ENCODE measurements at regions not wholly inside any gene's neighbourhood (a gene's known extent, or its start where the extent isn't known, plus 50 kb on each side); places are given as distances from the start of the nearest gene placed in this dataset.

GRCh38 chr1:162956922-162957321 lies 95.9 kb upstream of the CCDC190 start:
- intact Hi-C loops (cut with DNase I), result no loop called here
- Histone ChIP-seq H3K36me3 (no peaks in the 10 kb centered on the region), H3K27me3 (replicated peaks; ENCODE audit: insufficient read depth) (no peaks in the 10 kb centered on the region), H3K4me1 (replicated peaks) (no peaks in the 10 kb centered on the region), H3K4me3 (no peak overlapping the region), H3K27ac (no peak overlapping the region), H3K9me3 (no peaks in the 10 kb centered on the region)
- 52% methylated on average over 2 of the region's 2 CpGs for whole genome bisulfite sequencing
- DNase-seq (ENCODE audit: low spot score), result no peak
- TF ChIP-seq, protein P1, sequence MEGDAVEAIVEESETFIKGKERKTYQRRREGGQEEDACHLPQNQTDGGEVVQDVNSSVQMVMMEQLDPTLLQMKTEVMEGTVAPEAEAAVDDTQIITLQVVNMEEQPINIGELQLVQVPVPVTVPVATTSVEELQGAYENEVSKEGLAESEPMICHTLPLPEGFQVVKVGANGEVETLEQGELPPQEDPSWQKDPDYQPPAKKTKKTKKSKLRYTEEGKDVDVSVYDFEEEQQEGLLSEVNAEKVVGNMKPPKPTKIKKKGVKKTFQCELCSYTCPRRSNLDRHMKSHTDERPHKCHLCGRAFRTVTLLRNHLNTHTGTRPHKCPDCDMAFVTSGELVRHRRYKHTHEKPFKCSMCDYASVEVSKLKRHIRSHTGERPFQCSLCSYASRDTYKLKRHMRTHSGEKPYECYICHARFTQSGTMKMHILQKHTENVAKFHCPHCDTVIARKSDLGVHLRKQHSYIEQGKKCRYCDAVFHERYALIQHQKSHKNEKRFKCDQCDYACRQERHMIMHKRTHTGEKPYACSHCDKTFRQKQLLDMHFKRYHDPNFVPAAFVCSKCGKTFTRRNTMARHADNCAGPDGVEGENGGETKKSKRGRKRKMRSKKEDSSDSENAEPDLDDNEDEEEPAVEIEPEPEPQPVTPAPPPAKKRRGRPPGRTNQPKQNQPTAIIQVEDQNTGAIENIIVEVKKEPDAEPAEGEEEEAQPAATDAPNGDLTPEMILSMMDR (IDR thresholded peaks at IDR 0.05), result no peak
- TF ChIP-seq POLR2AphosphoS5 (IDR thresholded peaks at IDR 0.05) (no peak), POLR2A (IDR thresholded peaks at IDR 0.05) (no peak)

- no peak for DNase-seq (ENCODE audit: low spot score)
- no peak overlapping the region for H3K4me3 ChIP-seq
Observed at GRCh38 chr1:162954824-162955223, 93.8 kb upstream of the CCDC190 start.

DNA sequence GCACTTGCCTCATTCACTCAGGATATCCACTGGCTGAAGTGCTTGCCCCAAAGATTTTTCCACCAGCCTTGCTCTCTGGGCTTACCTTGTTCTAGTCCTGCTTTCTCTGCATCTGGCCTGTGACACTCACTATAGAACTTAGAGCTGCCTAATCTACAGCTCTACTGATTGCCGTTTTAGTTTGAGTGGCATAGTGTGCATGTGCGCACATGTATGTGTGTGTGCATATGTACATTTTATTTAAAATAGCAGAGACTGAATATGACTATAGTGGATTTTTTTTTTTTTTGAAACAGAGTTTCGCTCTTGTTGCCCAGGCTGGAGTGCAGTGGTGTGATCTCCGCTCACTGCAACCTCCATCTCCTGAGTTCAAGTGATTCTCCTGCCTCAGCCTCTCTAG lies 92.0 kb upstream of the CCDC190 start:
- WGBS, result 94% methylated on average over 4 of the region's 4 CpGs
- Histone ChIP-seq H3K36me3 (no peaks in the 10 kb centered on the region), H3K27ac (no peak overlapping the region), H3K9me3 (no peaks in the 10 kb centered on the region), H3K4me1 (replicated peaks) (no peaks in the 10 kb centered on the region), H3K4me3 (no peak overlapping the region), H3K27me3 (replicated peaks; ENCODE audit: insufficient read depth) (no peaks in the 10 kb centered on the region)
- no peak for DNase-seq (ENCODE audit: low spot score)
- intact Hi-C loops (cut with DNase I), result no loop called here
- TF ChIP-seq POLR2AphosphoS5 (IDR thresholded peaks at IDR 0.05), result no peak
- TF ChIP-seq POLR2A (IDR thresholded peaks at IDR 0.05), result no peak

More at GRCh38 chr1:162954824-162955223, 93.8 kb upstream of the CCDC190 start:
- H3K36me3 ChIP-seq, result no peaks in the 10 kb centered on the region
- no peaks in the 10 kb centered on the region for H3K9me3 ChIP-seq
- H3K27me3 ChIP-seq (replicated peaks; ENCODE audit: insufficient read depth), result no peaks in the 10 kb centered on the region
- no peak for TF ChIP-seq POLR2AphosphoS5 (IDR thresholded peaks at IDR 0.05)
- TF ChIP-seq POLR2A (IDR thresholded peaks at IDR 0.05), result no peak
- TF ChIP-seq, protein P1 (IDR thresholded peaks at IDR 0.05), result no peak
- intact Hi-C loops (cut with DNase I), result no loop called here
- H3K27ac ChIP-seq, result no peak overlapping the region
- no peaks in the 10 kb centered on the region for H3K4me1 ChIP-seq (replicated peaks)
- 94% methylated on average over 4 of the region's 4 CpGs for WGBS

DNA sequence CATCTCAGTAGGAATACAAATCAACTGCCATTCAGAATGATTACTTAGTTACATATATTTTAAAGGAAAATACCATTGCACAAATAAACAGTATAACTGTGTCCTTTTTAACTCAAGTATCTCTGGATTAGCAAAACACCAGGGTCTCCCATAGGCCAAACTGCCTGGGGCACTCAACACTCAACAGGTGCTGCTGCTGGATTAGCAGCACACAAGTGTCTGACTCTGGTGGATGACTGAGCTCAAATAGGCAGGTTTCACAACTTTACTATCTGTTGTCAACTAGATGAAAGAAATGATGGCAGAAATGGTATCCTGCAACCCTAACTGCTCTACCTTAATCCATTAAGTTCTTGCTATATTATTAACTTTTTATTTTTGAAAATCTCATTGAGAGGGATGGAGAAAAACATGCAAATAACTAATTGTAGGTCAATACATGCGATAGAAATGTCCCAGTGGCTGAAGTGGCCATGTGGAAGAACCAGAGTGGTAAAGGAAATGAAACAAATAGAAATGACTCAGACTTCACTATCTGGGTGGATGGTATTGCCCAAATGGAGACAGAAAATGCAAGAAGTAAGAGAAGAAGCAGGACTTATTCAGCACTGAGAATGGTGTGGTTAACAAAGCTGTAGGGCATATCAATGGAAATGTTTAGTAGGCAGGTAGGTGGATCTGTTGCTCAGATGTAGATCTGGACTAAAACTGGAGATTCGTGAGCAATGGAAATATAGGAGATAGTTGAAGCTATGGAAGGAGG lies 90.8 kb upstream of the CCDC190 start:
- 96% methylated on average over 2 of the region's 2 CpGs for WGBS
- intact Hi-C loops (cut with DNase I), result no loop called here
- no peak overlapping the region for H3K4me3 ChIP-seq
- no peaks in the 10 kb centered on the region for H3K4me1 ChIP-seq (replicated peaks)
- no peak for DNase-seq (ENCODE audit: low spot score)
- H3K9me3 ChIP-seq, result no peaks in the 10 kb centered on the region
- H3K27ac ChIP-seq, result no peak overlapping the region
- H3K27me3 ChIP-seq (replicated peaks; ENCODE audit: insufficient read depth), result no peaks in the 10 kb centered on the region
- H3K36me3 ChIP-seq, result no peaks in the 10 kb centered on the region
- TF ChIP-seq, protein P1 (IDR thresholded peaks at IDR 0.05), result no peak
- TF ChIP-seq POLR2A (IDR thresholded peaks at IDR 0.05), result no peak
- TF ChIP-seq POLR2AphosphoS5 (IDR thresholded peaks at IDR 0.05), result no peak

- no peaks in the 10 kb centered on the region for H3K27me3 ChIP-seq (replicated peaks; ENCODE audit: insufficient read depth)
- TF ChIP-seq POLR2A (IDR thresholded peaks at IDR 0.05), result no peak
- TF ChIP-seq, protein P1 (IDR thresholded peaks at IDR 0.05), result no peak
- no peak for TF ChIP-seq POLR2AphosphoS5 (IDR thresholded peaks at IDR 0.05)
- H3K4me1 ChIP-seq (replicated peaks), result no peaks in the 10 kb centered on the region
- intact Hi-C loops (cut with DNase I), result no loop called here
- no peak overlapping the region for H3K27ac ChIP-seq
- DNase-seq (ENCODE audit: low spot score), result no peak
- no peaks in the 10 kb centered on the region for H3K36me3 ChIP-seq
- H3K4me3 ChIP-seq, result no peak overlapping the region
- no peaks in the 10 kb centered on the region for H3K9me3 ChIP-seq
Observed at GRCh38 chr1:162950187-162950586, 89.2 kb upstream of the CCDC190 start.

Data from prostate gland (tissue), 2 donors.